Activated CD8-positive, alpha-beta memory T cell treated with anti-CD3 and anti-CD28 coated beads for 36 hours (primary cell): ENCODE measurements at regions not wholly inside any gene's neighbourhood (a gene's known extent, or its start where the extent isn't known, plus 50 kb on each side); places are given as distances from the start of the nearest gene placed in this dataset.

Experiments used
- CTCF ChIA-PET: fragments of 350-600 bp; sonication (Branson Sonifier 250); formaldehyde crosslinking; loops from one replicate; lab custom pipeline; 2021; ENCODE audit warnings: antibody characterized with exemption; lab: Charles Lee
- POLR2A ChIA-PET: fragments of 350-600 bp; sonication (Branson Sonifier 250); formaldehyde crosslinking; loops from one replicate; lab custom pipeline; 2021; ENCODE audit warnings: antibody characterized with exemption; lab: Charles Lee

- CTCF ChIA-PET = no interaction called here
- POLR2A ChIA-PET = no interaction called here
Measured at GRCh38 chr2:21277068-21278056, 153.6 kb downstream of the TDRD15 start.

GRCh38 chr2:21279525-21279924, 155.8 kb downstream of the TDRD15 start:
- POLR2A ChIA-PET = no interaction called here
- CTCF ChIA-PET = no interaction called here

GRCh38 chr2:21280793-21281192, 157.0 kb downstream of the TDRD15 start:
- POLR2A ChIA-PET = no interaction called here
- CTCF ChIA-PET = no interaction called here

- CTCF ChIA-PET = no interaction called here
Measured at GRCh38 chr2:21281384-21281783, 157.6 kb downstream of the TDRD15 start.

DNA sequence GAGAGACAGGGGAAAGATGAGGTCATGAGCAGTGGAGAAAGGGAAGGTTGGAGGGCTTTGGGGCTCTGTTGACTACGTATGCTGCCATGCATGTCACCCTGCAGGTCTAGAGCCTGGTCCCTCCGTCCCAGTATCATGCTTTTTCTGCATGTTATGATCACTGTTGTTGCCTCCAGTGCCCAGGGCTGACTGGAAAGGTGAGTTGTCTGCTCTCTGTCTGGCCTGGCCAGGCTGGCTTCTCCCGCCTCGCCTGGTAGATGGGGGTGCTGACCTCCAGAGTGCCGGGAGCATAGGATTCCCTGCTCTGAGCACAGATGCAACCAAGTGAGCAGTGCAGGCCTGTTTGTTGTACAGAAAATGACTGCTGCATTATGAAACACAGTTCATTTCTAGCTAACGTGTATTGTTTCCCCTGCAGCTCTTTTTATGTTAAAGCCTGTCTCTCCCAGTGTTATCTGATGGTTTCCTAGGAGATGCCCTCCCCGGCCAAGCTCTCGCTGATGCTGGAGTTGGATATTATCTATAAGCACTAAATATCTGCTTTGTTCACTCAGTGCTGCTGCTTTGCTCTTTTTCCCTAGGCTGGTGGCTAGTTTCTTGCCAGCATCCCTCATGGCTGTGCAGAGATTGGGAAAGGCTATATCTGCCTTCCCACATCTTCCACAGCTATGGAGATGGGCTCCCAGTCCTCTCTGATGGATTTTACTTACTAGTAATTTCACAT, 158.2 kb downstream of the TDRD15 start:
- CTCF ChIA-PET = no interaction called here
- POLR2A ChIA-PET = no interaction called here

More at GRCh38 chr2:21281384-21281783, 157.6 kb downstream of the TDRD15 start:
- POLR2A ChIA-PET = no interaction called here

- CTCF ChIA-PET = no interaction called here
- POLR2A ChIA-PET = no interaction called here
Measured at GRCh38 chr2:21282515-21282898, 158.7 kb downstream of the TDRD15 start.

DNA sequence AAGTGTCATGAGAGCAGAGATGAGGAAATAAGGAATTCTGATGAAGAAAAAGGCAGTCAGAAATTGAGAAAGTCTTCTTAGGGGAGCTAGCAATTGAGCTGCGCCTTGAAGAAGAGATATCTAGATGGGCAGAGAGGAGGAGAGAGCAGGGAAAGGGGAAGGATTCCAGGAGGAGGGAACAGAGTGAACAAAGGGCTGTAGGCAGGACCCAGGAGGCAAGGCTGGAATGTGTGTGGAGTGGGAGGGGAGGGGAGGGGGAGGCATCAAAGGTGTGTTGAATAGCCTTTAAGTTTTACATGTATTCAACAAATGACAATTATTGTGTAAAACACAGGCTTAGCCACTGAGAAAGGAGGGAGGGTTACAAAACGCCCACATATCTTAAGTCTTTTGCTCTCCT, 164.5 kb downstream of the TDRD15 start:
- ChIA-PET CTCF (no interaction called here), POLR2A (no interaction called here)

- ChIA-PET CTCF (no interaction called here), POLR2A (no interaction called here)
Measured at GRCh38 chr2:21288739-21289520, 165.2 kb downstream of the TDRD15 start.

GRCh38 chr2:21289551-21289950, 165.8 kb downstream of the TDRD15 start:
- ChIA-PET CTCF (no interaction called here), POLR2A (no interaction called here)

DNA sequence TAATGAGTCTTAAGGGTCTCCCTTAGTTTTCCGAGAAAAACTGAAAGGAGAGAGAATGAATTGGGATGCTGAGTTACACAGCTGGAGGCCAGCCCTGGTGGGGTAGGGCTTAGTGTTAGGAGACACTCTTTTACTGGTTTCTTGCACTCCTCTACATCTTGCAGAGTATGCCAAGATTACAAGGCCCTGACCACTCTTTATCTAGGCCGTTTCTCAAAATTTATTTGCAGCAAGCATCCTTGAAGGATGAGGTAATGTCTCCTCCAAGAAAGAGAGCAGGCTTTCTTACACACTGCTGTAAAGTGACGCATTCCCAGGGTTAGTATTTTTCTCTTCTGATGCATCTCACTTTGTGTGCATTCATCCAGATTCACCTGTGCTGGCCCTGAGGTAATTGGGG, 166.2 kb downstream of the TDRD15 start:
- POLR2A ChIA-PET = no interaction called here
- CTCF ChIA-PET = no interaction called here

- ChIA-PET CTCF (no interaction called here), POLR2A (no interaction called here)
Measured at GRCh38 chr2:21291426-21291825, 167.7 kb downstream of the TDRD15 start.

- CTCF ChIA-PET = no interaction called here
Measured at GRCh38 chr2:21294446-21294845, 170.7 kb downstream of the TDRD15 start.

DNA sequence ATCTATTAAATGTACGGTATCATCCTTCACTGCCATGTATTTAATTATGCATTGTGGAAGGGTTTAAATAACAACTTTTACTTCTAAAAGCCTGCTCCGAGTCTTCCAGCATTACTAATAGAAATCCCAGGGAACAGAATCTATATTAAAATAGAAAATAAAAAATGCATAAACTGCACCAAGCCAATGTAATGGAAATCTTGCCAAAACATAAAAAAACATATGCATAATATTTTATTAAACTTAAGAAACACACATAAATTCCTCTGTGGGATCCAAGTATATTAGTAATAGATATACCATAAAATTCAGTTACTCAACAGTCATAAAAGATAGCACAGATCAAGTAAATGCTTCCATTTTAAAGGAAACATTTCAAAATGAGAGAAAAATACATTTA, 175.6 kb downstream of the TDRD15 start:
- ChIA-PET POLR2A (no interaction called here), CTCF (no interaction called here)

More at GRCh38 chr2:21294446-21294845, 170.7 kb downstream of the TDRD15 start:
- POLR2A ChIA-PET = no interaction called here

- ChIA-PET CTCF (interaction anchor here (0.5 kb wide), 1 partner anchor 109 kb away, joined by 3 read pairs; no protein-coding TSS in a partner anchor), POLR2A (no interaction called here)
Measured at GRCh38 chr2:21301871-21302455, 178.2 kb downstream of the TDRD15 start.

DNA sequence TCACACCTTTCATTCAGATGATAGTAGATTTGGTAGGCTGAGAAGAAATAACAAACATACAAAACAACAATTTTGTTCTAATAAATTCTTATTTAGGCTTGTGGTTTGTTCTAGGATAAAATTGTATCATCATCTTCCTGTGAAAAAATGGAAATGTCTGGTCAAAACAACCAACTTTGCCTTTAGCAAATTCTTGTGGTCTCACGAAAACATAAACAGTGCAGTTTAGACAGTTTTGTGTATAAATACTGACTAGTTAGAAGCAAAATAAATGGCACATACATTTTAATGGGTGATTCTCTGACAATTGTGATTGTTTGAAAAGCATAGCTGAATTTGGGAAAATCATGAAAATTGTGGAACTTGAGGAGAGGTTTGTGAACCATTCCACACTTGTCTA, 180.1 kb downstream of the TDRD15 start:
- POLR2A ChIA-PET = no interaction called here
- CTCF ChIA-PET = no interaction called here

DNA sequence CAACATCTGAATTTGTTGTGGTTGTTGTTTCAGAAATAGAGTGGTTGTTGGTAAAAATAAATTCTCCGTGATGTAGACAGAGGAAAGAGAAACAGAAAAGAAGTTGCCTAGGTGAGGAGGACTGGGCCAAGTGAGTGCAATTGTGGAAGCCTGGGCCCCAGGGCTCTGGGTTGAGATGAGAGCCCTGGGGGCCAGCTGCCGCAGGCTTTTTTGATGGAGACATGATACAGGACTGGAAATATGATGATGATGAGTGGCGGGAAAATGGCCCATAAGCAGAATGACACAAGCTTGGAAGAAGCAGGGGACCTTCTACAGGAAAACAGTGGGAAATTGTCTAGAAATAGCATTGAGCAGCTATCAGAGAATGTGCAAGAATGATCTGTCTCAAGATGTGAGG, 181.8 kb downstream of the TDRD15 start:
- POLR2A ChIA-PET = no interaction called here
- CTCF ChIA-PET = no interaction called here

DNA sequence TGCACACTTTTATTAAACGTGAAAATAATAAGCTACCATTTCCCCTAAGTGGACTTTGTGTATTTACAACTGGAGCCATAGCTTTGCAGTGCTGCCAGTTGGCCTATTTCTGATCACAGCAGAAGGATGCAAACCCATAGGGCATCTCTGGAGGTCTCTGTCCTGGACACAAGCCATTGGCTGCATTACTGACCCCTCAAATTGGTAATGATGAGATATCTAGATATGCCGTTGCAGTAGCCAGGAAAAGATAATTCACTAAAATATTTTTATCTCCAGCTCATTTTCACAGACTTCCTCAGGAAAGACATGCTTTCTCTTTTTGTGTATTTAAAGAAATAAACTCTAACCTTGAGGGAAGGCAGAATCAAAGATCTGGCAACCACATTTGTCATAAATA, 182.5 kb downstream of the TDRD15 start:
- CTCF ChIA-PET = no interaction called here
- POLR2A ChIA-PET = no interaction called here

GRCh38 chr2:21307037-21307436, 183.3 kb downstream of the TDRD15 start:
- POLR2A ChIA-PET = no interaction called here
- CTCF ChIA-PET = no interaction called here

- CTCF ChIA-PET = no interaction called here
- POLR2A ChIA-PET = no interaction called here
Measured at GRCh38 chr2:21310493-21310892, 186.7 kb downstream of the TDRD15 start.
